Neural progenitor cell (in vitro differentiated cells): ENCODE measurements at regions not wholly inside any gene's neighbourhood (a gene's known extent, or its start where the extent isn't known, plus 50 kb on each side); places are given as distances from the start of the nearest gene placed in this dataset.

ENCODE experiments used
- DNase-seq: peaks from one replicate; pipeline ENCODE4 v3.0.0-alpha.2; 2016; ENCODE audit warnings: low spot score
- H2AFZ ChIP-seq: fragments of 200-600 bp; sonication (generic); replicated peaks from 2 replicates; pipeline ENCODE4 v1.6.1; 2016; ENCODE audit warnings: antibody characterized with exemption
- H3F3A ChIP-seq: fragments of 200-600 bp; sonication (generic); 2 replicates; pipeline ENCODE4 v1.6.1; 2016; ENCODE audit warnings: antibody characterized with exemption, low read depth
- H3K27ac ChIP-seq: fragments of 200-600 bp; sonication (generic); 2 replicates; pipeline ENCODE4 v1.5.1; 2016; ENCODE audit warnings: mild to moderate bottlenecking
- H3K27me3 ChIP-seq: fragments of 200-600 bp; sonication (generic); 2 replicates; pipeline ENCODE4 v1.6.1; 2016; ENCODE audit warnings: mild to moderate bottlenecking, moderate library complexity
- H3K36me3 ChIP-seq: fragments of 200-600 bp; sonication (generic); 2 replicates; pipeline ENCODE4 v1.5.1; 2016
- H3K4me1 ChIP-seq: fragments of 200-600 bp; sonication (generic); 2 replicates; pipeline ENCODE4 v1.6.1; 2016; ENCODE audit warnings: mixed run types
- H3K4me2 ChIP-seq: fragments of 200-600 bp; sonication (generic); 2 replicates; pipeline ENCODE4 v1.6.1; 2016
- H3K4me3 ChIP-seq: fragments of 200-600 bp; sonication (generic); 2 replicates; pipeline ENCODE4 v1.5.1; 2016
- H3K79me2 ChIP-seq: fragments of 200-600 bp; sonication (generic); 2 replicates; pipeline ENCODE4 v1.6.1; 2016; ENCODE audit warnings: low read depth
- H3K9ac ChIP-seq: fragments of 200-600 bp; sonication (generic); 2 replicates; pipeline ENCODE4 v1.6.1; 2016
- H3K9me3 ChIP-seq: fragments of 200-600 bp; sonication (generic); 2 replicates; pipeline ENCODE4 v1.5.1; 2016; ENCODE audit warnings: low read depth
- H4K20me1 ChIP-seq: fragments of 200-600 bp; sonication (generic); 2 replicates; pipeline ENCODE4 v1.6.1; 2016; ENCODE audit warnings: low read depth
- H3K27ac Mint-ChIP-seq: 3 replicates; pipeline ENCODE4 v1.8.0; 2021; ENCODE audit warnings: mixed read lengths
- H3K27me3 Mint-ChIP-seq: 2 replicates; pipeline ENCODE4 v1.8.0; 2022; ENCODE audit warnings: low read depth, mild to moderate bottlenecking, inconsistent platforms, moderate library complexity, mixed read lengths; ENCODE audit not compliant: insufficient read depth
- H3K36me3 Mint-ChIP-seq: 3 replicates; pipeline ENCODE4 v1.8.0; 2021; ENCODE audit warnings: mixed read lengths
- H3K4me1 Mint-ChIP-seq: 3 replicates; pipeline ENCODE4 v1.8.0; 2021; ENCODE audit warnings: mixed read lengths
- H3K4me3 Mint-ChIP-seq: 3 replicates; pipeline ENCODE4 v1.8.0; 2021; ENCODE audit warnings: mild to moderate bottlenecking, moderate library complexity, mixed read lengths
- H3K9me3 Mint-ChIP-seq: 3 replicates; pipeline ENCODE4 v1.8.0; 2020; ENCODE audit warnings: mixed read lengths
- EZH2 ChIP-seq: fragments of 200-600 bp; sonication (generic); IDR thresholded peaks from 2 replicates; pipeline ENCODE4 v1.6.1; 2017; ENCODE audit warnings: antibody characterized with exemption, mild to moderate bottlenecking, moderate library complexity
- EZH2phosphoT487 ChIP-seq: fragments of 200-600 bp; sonication (generic); IDR thresholded peaks from 2 replicates; pipeline ENCODE4 v1.6.1; 2017; ENCODE audit warnings: antibody characterized with exemption
- TF ChIP-seq, protein P1 (sequence below): fragments of 200-600 bp; sonication (generic); IDR thresholded peaks from 2 replicates; pipeline ENCODE4 v1.5.1; 2017; ENCODE audit warnings: antibody characterized with exemption, mild to moderate bottlenecking

DNA sequence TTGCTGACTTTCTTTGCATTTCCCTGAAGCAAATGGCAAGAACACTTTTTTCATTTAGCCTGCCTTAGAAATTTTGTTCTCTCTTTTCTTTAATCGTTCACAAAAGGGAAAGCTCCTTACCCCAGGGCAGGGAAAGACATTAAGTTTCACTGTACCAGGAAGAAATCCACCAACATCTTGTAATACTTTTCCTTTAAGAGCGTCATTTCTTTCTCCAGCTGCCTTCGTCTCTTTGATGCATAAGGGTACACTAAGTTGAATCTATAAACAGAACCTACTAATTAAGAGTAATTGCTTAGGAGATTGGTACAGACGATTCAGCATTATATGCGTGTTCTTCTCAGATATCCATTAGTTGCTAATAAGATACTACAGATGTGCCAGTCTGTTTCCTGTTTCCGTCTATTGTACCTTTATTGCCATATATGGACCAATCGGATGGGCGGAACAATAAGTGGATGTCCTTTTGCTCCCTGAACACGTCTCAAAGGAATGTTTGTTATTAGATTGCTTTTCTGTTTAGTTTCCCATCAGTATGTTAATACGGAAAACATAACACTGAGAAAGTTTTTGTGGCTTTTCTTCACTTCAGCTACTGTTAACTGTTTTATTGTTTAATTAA lies 276.7 kb upstream of the RARB start:
- Mint-ChIP-seq H3K4me1 (peaks cover 23% of the 10 kb centered on the region), H3K4me3 (no peak overlapping the region), H3K27me3 (peaks cover 3% of the 10 kb centered on the region), H3K9me3 (peaks cover 2% of the 10 kb centered on the region), H3K27ac (no peak overlapping the region), H3K36me3 (no peaks in the 10 kb centered on the region)
- Histone ChIP-seq H3K4me3 (no peak overlapping the region), H4K20me1 (no peaks in the 10 kb centered on the region), H3K27ac (no peak overlapping the region), H3K27me3 (no peaks in the 10 kb centered on the region), H3F3A (peaks cover 19% of the 10 kb centered on the region), H3K36me3 (no peaks in the 10 kb centered on the region), H3K4me1 (peaks cover 33% of the 10 kb centered on the region), H3K4me2 (no peak overlapping the region), H3K9ac (no peak overlapping the region), H3K9me3 (no peaks in the 10 kb centered on the region), H2AFZ (no peak overlapping the region), H3K79me2 (no peaks in the 10 kb centered on the region)
- DNase-seq: no peak
- TF ChIP-seq EZH2 (no peak), EZH2phosphoT487 (no peak)
- TF ChIP-seq, protein P1, sequence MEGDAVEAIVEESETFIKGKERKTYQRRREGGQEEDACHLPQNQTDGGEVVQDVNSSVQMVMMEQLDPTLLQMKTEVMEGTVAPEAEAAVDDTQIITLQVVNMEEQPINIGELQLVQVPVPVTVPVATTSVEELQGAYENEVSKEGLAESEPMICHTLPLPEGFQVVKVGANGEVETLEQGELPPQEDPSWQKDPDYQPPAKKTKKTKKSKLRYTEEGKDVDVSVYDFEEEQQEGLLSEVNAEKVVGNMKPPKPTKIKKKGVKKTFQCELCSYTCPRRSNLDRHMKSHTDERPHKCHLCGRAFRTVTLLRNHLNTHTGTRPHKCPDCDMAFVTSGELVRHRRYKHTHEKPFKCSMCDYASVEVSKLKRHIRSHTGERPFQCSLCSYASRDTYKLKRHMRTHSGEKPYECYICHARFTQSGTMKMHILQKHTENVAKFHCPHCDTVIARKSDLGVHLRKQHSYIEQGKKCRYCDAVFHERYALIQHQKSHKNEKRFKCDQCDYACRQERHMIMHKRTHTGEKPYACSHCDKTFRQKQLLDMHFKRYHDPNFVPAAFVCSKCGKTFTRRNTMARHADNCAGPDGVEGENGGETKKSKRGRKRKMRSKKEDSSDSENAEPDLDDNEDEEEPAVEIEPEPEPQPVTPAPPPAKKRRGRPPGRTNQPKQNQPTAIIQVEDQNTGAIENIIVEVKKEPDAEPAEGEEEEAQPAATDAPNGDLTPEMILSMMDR: no peak

DNA sequence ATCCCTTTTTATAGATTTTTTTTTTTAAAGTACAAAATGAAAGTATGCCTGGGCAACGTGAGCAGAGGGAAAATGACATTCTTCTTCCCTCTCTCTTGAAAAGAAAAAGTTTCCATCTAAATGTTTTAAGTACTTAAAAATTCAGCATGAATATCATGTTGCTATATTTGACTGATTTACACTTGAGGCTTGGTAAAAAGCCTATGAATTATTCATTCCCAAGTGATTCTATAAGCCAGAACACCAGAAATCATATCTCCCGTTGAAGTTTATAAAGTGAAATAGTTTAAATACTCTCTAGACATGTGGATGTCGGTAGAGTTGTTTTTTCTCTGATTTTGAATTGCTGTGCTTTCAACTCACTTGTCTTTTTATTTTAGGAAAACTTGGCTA lies 276.2 kb upstream of the RARB start:
- H3K27me3 ChIP-seq: no peaks in the 10 kb centered on the region
- Mint-ChIP-seq H3K36me3 (no peaks in the 10 kb centered on the region), H3K27ac (no peak overlapping the region), H3K4me3 (no peak overlapping the region), H3K4me1 (peaks cover 28% of the 10 kb centered on the region), H3K27me3 (peaks cover 3% of the 10 kb centered on the region), H3K9me3 (peaks cover under 1% of the 10 kb centered on the region)
- no peak overlapping the region for H3K9ac ChIP-seq
- H3K27ac ChIP-seq: no peak overlapping the region
- no peak overlapping the region for H3K4me3 ChIP-seq
- no peak overlapping the region for H2AFZ ChIP-seq
- peaks cover 38% of the 10 kb centered on the region for H3K4me1 ChIP-seq
- peaks cover 24% of the 10 kb centered on the region for H3F3A ChIP-seq
- no peak for DNase-seq
- H3K4me2 ChIP-seq: no peak overlapping the region
- no peaks in the 10 kb centered on the region for H3K36me3 ChIP-seq
- H3K9me3 ChIP-seq: no peaks in the 10 kb centered on the region
- H4K20me1 ChIP-seq: no peaks in the 10 kb centered on the region
- H3K79me2 ChIP-seq: no peaks in the 10 kb centered on the region
- TF ChIP-seq, protein P1: no peak
- TF ChIP-seq EZH2phosphoT487 (no peak), EZH2 (no peak)

DNA sequence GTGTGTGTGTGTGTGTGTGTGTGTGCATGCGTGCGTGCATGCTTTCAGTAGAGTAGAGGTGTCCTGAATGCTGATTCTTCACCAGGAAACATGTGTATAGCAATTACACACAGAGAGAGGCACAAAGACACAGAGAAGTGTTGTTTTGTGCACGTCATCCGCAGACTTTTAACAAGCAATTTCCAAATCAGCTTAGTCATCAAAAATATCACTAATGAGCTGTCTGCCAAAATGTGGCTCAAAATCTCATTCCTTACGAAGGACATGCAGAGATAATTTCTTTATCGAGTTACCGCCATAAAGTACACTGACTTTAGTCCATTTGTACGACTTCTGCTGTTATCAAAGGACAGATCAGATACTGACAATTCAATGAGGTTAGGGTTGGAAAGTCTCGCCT lies 274.9 kb upstream of the RARB start:
- no peak overlapping the region for H3K4me3 ChIP-seq
- no peak overlapping the region for H3K9ac ChIP-seq
- Mint-ChIP-seq H3K4me1 (peaks cover 39% of the 10 kb centered on the region), H3K4me3 (no peak overlapping the region), H3K27me3 (no peaks in the 10 kb centered on the region), H3K9me3 (no peaks in the 10 kb centered on the region), H3K36me3 (no peaks in the 10 kb centered on the region), H3K27ac (no peak overlapping the region)
- no peak overlapping the region for H3K27ac ChIP-seq
- H3K36me3 ChIP-seq: no peaks in the 10 kb centered on the region
- no peaks in the 10 kb centered on the region for H3K9me3 ChIP-seq
- no peaks in the 10 kb centered on the region for H3K79me2 ChIP-seq
- no peak overlapping the region for H2AFZ ChIP-seq
- TF ChIP-seq, protein P1: no peak
- TF ChIP-seq EZH2: no peak
- no peak for TF ChIP-seq EZH2phosphoT487
- H3K4me1 ChIP-seq: peaks cover 51% of the 10 kb centered on the region
- H4K20me1 ChIP-seq: no peaks in the 10 kb centered on the region
- H3K27me3 ChIP-seq: no peaks in the 10 kb centered on the region
- H3K4me2 ChIP-seq: no peak overlapping the region
- no peak for DNase-seq
- peaks cover 36% of the 10 kb centered on the region for H3F3A ChIP-seq
